Loucy (cell line): ENCODE measurements at regions not wholly inside any gene's neighbourhood (a gene's known extent, or its start where the extent isn't known, plus 50 kb on each side); places are given as distances from the start of the nearest gene placed in this dataset.

Experiments used
- H2AFZ ChIP-seq: fragments of 200-600 bp; sonication (generic); 2 replicates; pipeline ENCODE4 v1.6.0; 2016; ENCODE audit warnings: antibody characterized with exemption, mild to moderate bottlenecking, low read length, moderate library complexity
- H3F3A ChIP-seq: fragments of 200-600 bp; 2 replicates; pipeline ENCODE4 v1.6.0; 2016; ENCODE audit warnings: antibody characterized with exemption, low read depth, mild to moderate bottlenecking
- H3K27me3 ChIP-seq: fragments of 200-600 bp; sonication (generic); 2 replicates; pipeline ENCODE4 v1.6.1; 2014; ENCODE audit warnings: low read length, mild to moderate bottlenecking; ENCODE audit not compliant: insufficient read depth, poor library complexity, severe bottlenecking
- H3K36me3 ChIP-seq: fragments of 200-600 bp; sonication (generic); 2 replicates; pipeline ENCODE4 v1.6.1; 2016; ENCODE audit warnings: low read length; ENCODE audit not compliant: insufficient read depth
- H3K4me1 ChIP-seq: fragments of 200-600 bp; sonication (generic); 2 replicates; pipeline ENCODE4 v1.5.1; 2014; ENCODE audit warnings: low read length, mild to moderate bottlenecking; ENCODE audit not compliant: insufficient read depth, poor library complexity, severe bottlenecking
- H3K4me2 ChIP-seq: fragments of 200-600 bp; sonication (generic); 2 replicates; pipeline ENCODE4 v1.6.0; 2014; ENCODE audit warnings: antibody characterized with exemption, low read length, low read depth, mild to moderate bottlenecking; ENCODE audit not compliant: poor library complexity, severe bottlenecking
- H3K4me3 ChIP-seq: fragments of 200-600 bp; sonication (generic); 2 replicates; pipeline ENCODE4 v1.5.1; 2014; ENCODE audit warnings: low read length, mild to moderate bottlenecking, mixed read lengths; ENCODE audit not compliant: poor library complexity, severe bottlenecking
- H3K79me2 ChIP-seq: fragments of 200-600 bp; sonication (generic); 2 replicates; pipeline ENCODE4 v1.6.1; 2014; ENCODE audit warnings: low read length; ENCODE audit not compliant: insufficient read depth
- H3K9ac ChIP-seq: fragments of 200-600 bp; sonication (generic); 2 replicates; pipeline ENCODE4 v1.6.0; 2014; ENCODE audit warnings: mild to moderate bottlenecking, low read depth, low read length, moderate library complexity; ENCODE audit not compliant: poor library complexity, severe bottlenecking
- H3K9me2 ChIP-seq: fragments of 200-600 bp; sonication (generic); replicated peaks from 2 replicates; pipeline ENCODE4 v1.6.1; 2016; ENCODE audit warnings: low read depth, low read length, mixed read lengths
- H3K9me3 ChIP-seq: fragments of 200-600 bp; sonication (generic); 2 replicates; pipeline ENCODE4 v1.6.1; 2014; ENCODE audit warnings: mild to moderate bottlenecking, antibody characterized with exemption, low read length, low read depth; ENCODE audit not compliant: insufficient read depth
- H4K20me1 ChIP-seq: fragments of 200-600 bp; sonication (generic); 2 replicates; pipeline ENCODE4 v1.6.0; 2014; ENCODE audit warnings: antibody characterized with exemption, low read length, mild to moderate bottlenecking; ENCODE audit not compliant: insufficient read depth, poor library complexity, severe bottlenecking
- EZH2phosphoT487 ChIP-seq: fragments of 200-600 bp; IDR thresholded peaks from 2 replicates; pipeline ENCODE4 v1.6.1; 2018; ENCODE audit warnings: antibody characterized with exemption, mild to moderate bottlenecking, moderate library complexity, borderline replicate concordance
- TF ChIP-seq, protein P1 (sequence below): fragments of 200-600 bp; sonication (generic); conservative IDR thresholded peaks from 2 replicates; pipeline ENCODE4 v1.5.1; 2014; ENCODE audit warnings: mild to moderate bottlenecking, antibody characterized with exemption, low read length

- H3K9me3 ChIP-seq, result no peaks in the 10 kb centered on the region
- no peaks in the 10 kb centered on the region for H3F3A ChIP-seq
- no peaks in the 10 kb centered on the region for H4K20me1 ChIP-seq
- H3K27me3 ChIP-seq, result no peaks in the 10 kb centered on the region
- H3K36me3 ChIP-seq, result no peaks in the 10 kb centered on the region
- H3K4me2 ChIP-seq, result no peak overlapping the region
- no peak overlapping the region for H3K9ac ChIP-seq
- H2AFZ ChIP-seq, result no peak overlapping the region
- no peaks in the 10 kb centered on the region for H3K9me2 ChIP-seq
- H3K4me3 ChIP-seq, result no peak overlapping the region
- H3K79me2 ChIP-seq, result no peaks in the 10 kb centered on the region
- TF ChIP-seq EZH2phosphoT487, result no peak
- TF ChIP-seq, protein P1, sequence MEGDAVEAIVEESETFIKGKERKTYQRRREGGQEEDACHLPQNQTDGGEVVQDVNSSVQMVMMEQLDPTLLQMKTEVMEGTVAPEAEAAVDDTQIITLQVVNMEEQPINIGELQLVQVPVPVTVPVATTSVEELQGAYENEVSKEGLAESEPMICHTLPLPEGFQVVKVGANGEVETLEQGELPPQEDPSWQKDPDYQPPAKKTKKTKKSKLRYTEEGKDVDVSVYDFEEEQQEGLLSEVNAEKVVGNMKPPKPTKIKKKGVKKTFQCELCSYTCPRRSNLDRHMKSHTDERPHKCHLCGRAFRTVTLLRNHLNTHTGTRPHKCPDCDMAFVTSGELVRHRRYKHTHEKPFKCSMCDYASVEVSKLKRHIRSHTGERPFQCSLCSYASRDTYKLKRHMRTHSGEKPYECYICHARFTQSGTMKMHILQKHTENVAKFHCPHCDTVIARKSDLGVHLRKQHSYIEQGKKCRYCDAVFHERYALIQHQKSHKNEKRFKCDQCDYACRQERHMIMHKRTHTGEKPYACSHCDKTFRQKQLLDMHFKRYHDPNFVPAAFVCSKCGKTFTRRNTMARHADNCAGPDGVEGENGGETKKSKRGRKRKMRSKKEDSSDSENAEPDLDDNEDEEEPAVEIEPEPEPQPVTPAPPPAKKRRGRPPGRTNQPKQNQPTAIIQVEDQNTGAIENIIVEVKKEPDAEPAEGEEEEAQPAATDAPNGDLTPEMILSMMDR, result no peak
- no peaks in the 10 kb centered on the region for H3K4me1 ChIP-seq
Measured at GRCh38 chr2:167602122-167602521, 645.3 kb downstream of the STK39 start.

DNA sequence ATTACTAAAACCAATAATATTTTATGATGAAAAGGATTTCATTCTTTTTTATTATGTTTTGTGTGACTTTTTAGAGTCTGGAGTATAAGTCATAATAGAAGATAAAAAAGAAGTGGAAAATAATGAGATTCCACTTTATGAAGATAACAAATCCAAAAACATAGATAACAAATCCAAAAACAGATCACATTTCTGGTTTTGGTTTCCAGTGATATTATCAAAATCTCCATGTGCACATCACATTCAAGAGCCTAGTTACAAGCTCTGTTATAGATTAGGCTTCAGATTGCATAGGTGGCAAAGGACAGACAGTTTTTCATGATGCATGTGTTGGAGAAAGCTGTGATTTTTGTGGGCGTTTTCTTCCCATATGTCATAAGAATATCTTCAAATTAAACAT, 648.2 kb downstream of the STK39 start:
- no peak overlapping the region for H3K4me3 ChIP-seq
- no peaks in the 10 kb centered on the region for H3K79me2 ChIP-seq
- H3K9me2 ChIP-seq, result no peaks in the 10 kb centered on the region
- no peaks in the 10 kb centered on the region for H3K9me3 ChIP-seq
- H3K4me1 ChIP-seq, result no peaks in the 10 kb centered on the region
- H4K20me1 ChIP-seq, result no peaks in the 10 kb centered on the region
- H3K36me3 ChIP-seq, result no peaks in the 10 kb centered on the region
- no peak overlapping the region for H2AFZ ChIP-seq
- no peaks in the 10 kb centered on the region for H3F3A ChIP-seq
- no peak overlapping the region for H3K4me2 ChIP-seq
- TF ChIP-seq, protein P1, result no peak
- TF ChIP-seq EZH2phosphoT487, result no peak
- no peak overlapping the region for H3K9ac ChIP-seq
- H3K27me3 ChIP-seq, result no peaks in the 10 kb centered on the region

DNA sequence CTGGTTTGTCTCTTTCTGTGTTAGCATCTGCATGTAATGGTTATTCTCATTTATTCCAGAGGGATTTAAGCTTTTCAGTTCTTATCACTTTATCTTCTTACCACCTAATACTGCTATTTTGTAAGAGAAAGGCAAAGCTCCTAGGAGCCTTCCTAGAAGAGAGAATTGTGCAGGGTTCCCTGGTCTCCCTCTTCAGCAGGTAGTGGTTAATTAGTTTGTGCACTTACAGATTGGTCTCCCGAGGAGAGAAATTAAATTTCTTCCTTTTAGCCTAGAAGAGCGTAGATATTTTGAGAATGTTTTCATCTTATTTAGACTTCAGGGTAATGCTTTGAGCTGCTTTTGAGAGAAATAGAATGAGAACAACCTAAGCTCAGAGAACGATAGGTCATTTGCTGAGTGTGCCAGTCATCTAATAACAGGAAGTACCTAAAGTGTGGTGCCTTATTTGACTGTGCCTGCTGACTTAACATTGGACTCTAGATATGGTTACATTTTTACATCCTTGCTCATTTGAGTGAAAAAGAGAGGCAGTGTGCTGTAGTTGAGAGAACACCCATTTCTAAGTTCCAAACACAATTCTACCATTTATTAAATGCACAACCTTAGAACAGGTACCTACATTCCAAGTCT, 651.4 kb downstream of the STK39 start:
- Histone ChIP-seq H3K36me3 (no peaks in the 10 kb centered on the region), H3K4me2 (no peak overlapping the region)

More for the DNA sequence above, 651.4 kb downstream of the STK39 start:
- Histone ChIP-seq H3K9ac (no peak overlapping the region), H3K79me2 (no peaks in the 10 kb centered on the region), H4K20me1 (no peaks in the 10 kb centered on the region), H3K4me3 (no peak overlapping the region), H2AFZ (no peak overlapping the region), H3K4me1 (no peaks in the 10 kb centered on the region), H3K9me2 (no peaks in the 10 kb centered on the region), H3F3A (no peaks in the 10 kb centered on the region), H3K27me3 (no peaks in the 10 kb centered on the region), H3K9me3 (no peaks in the 10 kb centered on the region)
- TF ChIP-seq EZH2phosphoT487, result no peak
- TF ChIP-seq, protein P1, result no peak
